Endodermal cell (in vitro differentiated cells): ENCODE measurements at regions not wholly inside any gene's neighbourhood (a gene's known extent, or its start where the extent isn't known, plus 50 kb on each side); places are given as distances from the start of the nearest gene placed in this dataset.

Experiments used
- DNase-seq: peaks from one replicate; pipeline ENCODE4 v3.0.0-alpha.2; 2017
- H3K27ac ChIP-seq: 2 replicates; pipeline ENCODE4 v1.5.1; 2013; ENCODE audit warnings: mild to moderate bottlenecking, low read depth, low read length, moderate library complexity
- H3K27me3 ChIP-seq: 2 replicates; pipeline ENCODE4 v1.6.1; 2013; ENCODE audit warnings: mild to moderate bottlenecking, low read length, moderate library complexity; ENCODE audit not compliant: insufficient read depth, control insufficient read depth, poor library complexity, severe bottlenecking
- H3K36me3 ChIP-seq: 2 replicates; pipeline ENCODE4 v1.7.0; 2013; ENCODE audit warnings: mild to moderate bottlenecking, low read length, moderate library complexity; ENCODE audit not compliant: control insufficient read depth, insufficient read depth
- H3K4me1 ChIP-seq: one replicate; pipeline ENCODE4 v1.7.0; 2013; ENCODE audit warnings: low read length; ENCODE audit not compliant: control insufficient read depth, insufficient read depth
- H3K4me3 ChIP-seq: 2 replicates; pipeline ENCODE4 v1.5.1; 2013; ENCODE audit warnings: mild to moderate bottlenecking, low read length, moderate library complexity
- H3K9ac ChIP-seq: 2 replicates; pipeline ENCODE4 v1.6.1; 2013; ENCODE audit warnings: mild to moderate bottlenecking, low read length, moderate library complexity; ENCODE audit not compliant: poor library complexity, severe bottlenecking; ENCODE audit errors: extremely low read depth
- H3K9me3 ChIP-seq: 2 replicates; pipeline ENCODE4 v1.6.1; 2013; ENCODE audit warnings: mild to moderate bottlenecking, low read length, moderate library complexity; ENCODE audit not compliant: control insufficient read depth
- H3K27ac Mint-ChIP-seq: 2 replicates; pipeline ENCODE4 v1.8.0; 2020; ENCODE audit warnings: mixed read lengths
- H3K27me3 Mint-ChIP-seq: 2 replicates; pipeline ENCODE4 v1.8.0; 2021; ENCODE audit warnings: mild to moderate bottlenecking, mixed read lengths; ENCODE audit not compliant: insufficient read depth
- H3K36me3 Mint-ChIP-seq: 2 replicates; pipeline ENCODE4 v1.8.0; 2020; ENCODE audit warnings: low read depth, mixed read lengths
- H3K4me1 Mint-ChIP-seq: 2 replicates; pipeline ENCODE4 v1.8.0; 2020; ENCODE audit warnings: mixed read lengths
- H3K4me3 Mint-ChIP-seq: 2 replicates; pipeline ENCODE4 v1.8.0; 2020; ENCODE audit warnings: mild to moderate bottlenecking, moderate library complexity, mixed read lengths
- H3K9me3 Mint-ChIP-seq: 2 replicates; pipeline ENCODE4 v1.8.0; 2020; ENCODE audit warnings: mild to moderate bottlenecking, mixed read lengths
- CTCF ChIP-seq: fragments of 200-600 bp; sonication (generic); conservative IDR thresholded peaks from 2 replicates; pipeline ENCODE4 v1.5.0; 2021; ENCODE audit warnings: antibody characterized with exemption, mild to moderate bottlenecking
- WGBS, 2 experiments: methylation state at CpG; one replicate each; pipeline versions ENCODE4 v1.1.5 to v1.1.7; 2013; ENCODE audit warnings: missing lambda C conversion rate in 2 of 2, mixed read lengths in 1 of 2; ENCODE audit not compliant: insufficient coverage in 1 of 2, insufficient read length in 1 of 2; 5-methylcytosine and 5-hydroxymethylcytosine counted together

DNA sequence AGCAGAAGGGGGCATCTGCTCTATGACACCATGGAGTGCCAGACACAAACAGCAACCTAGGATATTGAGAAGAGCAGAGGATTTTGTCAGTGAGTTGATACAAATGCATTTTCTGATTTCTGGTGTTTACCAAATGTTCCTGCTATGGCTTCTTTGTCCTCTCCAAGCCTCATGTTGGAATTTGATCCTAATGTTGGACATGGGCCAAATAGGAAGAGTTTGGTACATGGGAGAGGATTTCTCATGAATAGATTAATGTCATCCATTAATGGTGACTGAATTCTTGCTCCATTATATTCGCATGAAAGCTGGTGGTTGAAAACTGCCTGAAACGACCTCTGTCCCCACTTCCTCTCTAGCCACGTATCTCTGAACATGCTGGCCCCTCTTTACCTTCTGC is 1002.2 kb upstream of the FLRT2 start:
- H3K36me3 ChIP-seq: no peaks in the 10 kb centered on the region
- Mint-ChIP-seq H3K36me3 (no peaks in the 10 kb centered on the region), H3K4me1 (peaks cover 2% of the 10 kb centered on the region), H3K27me3 (no peaks in the 10 kb centered on the region), H3K9me3 (no peaks in the 10 kb centered on the region), H3K4me3 (no peak overlapping the region), H3K27ac (no peak overlapping the region)
- no peak overlapping the region for H3K9ac ChIP-seq
- H3K4me3 ChIP-seq: no peak overlapping the region
- H3K27me3 ChIP-seq: no peaks in the 10 kb centered on the region
- TF ChIP-seq CTCF: no peak
- 88 to 91% methylated on average over 3 of the region's 3 CpGs for WGBS, 2 experiments
- peaks cover 20% of the 10 kb centered on the region for H3K9me3 ChIP-seq
- DNase-seq: no peak
- H3K4me1 ChIP-seq: no peaks in the 10 kb centered on the region
- H3K27ac ChIP-seq: no peak overlapping the region

DNA sequence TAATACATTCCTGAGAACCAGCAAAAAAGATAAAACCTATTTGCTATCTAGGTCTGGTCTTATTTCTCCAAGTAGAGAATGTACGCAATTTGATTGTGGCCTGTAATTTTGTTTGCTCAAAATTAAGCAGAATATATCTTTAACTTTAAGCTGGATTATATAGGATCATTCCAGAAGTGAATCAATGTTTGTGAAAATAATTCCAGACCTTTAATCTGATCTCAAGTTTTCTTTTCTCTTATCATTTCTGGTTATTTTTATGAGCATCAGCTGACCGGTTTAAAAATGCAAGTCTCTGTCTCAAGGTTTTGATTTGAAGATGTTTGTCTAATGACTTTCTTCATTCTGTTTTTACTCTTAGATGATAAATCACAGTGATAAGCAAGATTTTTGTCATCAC is 997.9 kb upstream of the FLRT2 start:
- Mint-ChIP-seq H3K27ac (no peak overlapping the region), H3K27me3 (no peaks in the 10 kb centered on the region), H3K36me3 (no peaks in the 10 kb centered on the region), H3K4me1 (peaks cover 24% of the 10 kb centered on the region), H3K4me3 (no peak overlapping the region), H3K9me3 (no peaks in the 10 kb centered on the region)
- no peak for TF ChIP-seq CTCF
- peaks cover 3% of the 10 kb centered on the region for H3K4me1 ChIP-seq
- H3K27me3 ChIP-seq: no peaks in the 10 kb centered on the region
- H3K9ac ChIP-seq: no peak overlapping the region
- no peak overlapping the region for H3K27ac ChIP-seq
- no peak for DNase-seq
- H3K9me3 ChIP-seq: no peaks in the 10 kb centered on the region
- 84 to 100% methylated on average over 1 to 2 of the region's 2 CpGs for WGBS, 2 experiments
- no peak overlapping the region for H3K4me3 ChIP-seq
- H3K36me3 ChIP-seq: no peaks in the 10 kb centered on the region

DNA sequence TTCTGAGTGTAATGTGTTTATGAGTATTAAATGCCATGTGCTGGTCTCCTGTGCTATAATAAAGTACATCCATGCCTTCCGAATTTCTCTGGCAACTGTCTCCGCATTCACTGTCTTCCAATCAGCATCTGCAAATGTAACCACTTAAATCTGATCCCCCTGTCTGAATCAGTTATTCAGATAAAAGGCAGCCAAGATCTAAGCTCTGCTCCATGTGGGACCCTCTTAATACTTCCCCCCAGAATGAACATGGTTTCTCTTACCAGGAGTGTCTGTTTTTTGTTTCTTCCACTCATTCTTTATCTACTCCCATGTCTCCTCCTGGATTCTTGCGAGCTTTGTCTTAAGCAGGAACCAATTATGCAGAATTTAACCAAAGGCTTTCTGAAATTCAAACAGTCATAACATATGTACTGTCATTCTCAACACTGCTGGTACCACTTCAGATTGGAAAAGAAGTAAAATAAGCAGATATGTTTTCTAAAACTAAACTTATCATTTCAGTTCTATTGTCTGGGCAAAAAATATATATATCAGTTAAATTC is 996.7 kb upstream of the FLRT2 start:
- H3K4me1 Mint-ChIP-seq: peaks cover 24% of the 10 kb centered on the region
- Histone ChIP-seq H3K27ac (no peak overlapping the region), H3K9ac (no peak overlapping the region), H3K36me3 (no peaks in the 10 kb centered on the region), H3K4me3 (no peak overlapping the region), H3K9me3 (no peaks in the 10 kb centered on the region), H3K4me1 (peaks cover 3% of the 10 kb centered on the region), H3K27me3 (no peaks in the 10 kb centered on the region)
- H3K4me3 Mint-ChIP-seq: no peak overlapping the region
- no peaks in the 10 kb centered on the region for H3K9me3 Mint-ChIP-seq
- no peak for DNase-seq
- 80 to 95% methylated on average over 1 to 3 of the region's 3 CpGs for WGBS, 2 experiments
- H3K27me3 Mint-ChIP-seq: no peaks in the 10 kb centered on the region
- TF ChIP-seq CTCF: no peak
- no peaks in the 10 kb centered on the region for H3K36me3 Mint-ChIP-seq
- no peak overlapping the region for H3K27ac Mint-ChIP-seq
